HG02678 (cell line): ENCODE measurements at regions not wholly inside any gene's neighbourhood (a gene's known extent, or its start where the extent isn't known, plus 50 kb on each side); places are given as distances from the start of the nearest gene placed in this dataset.

ENCODE experiments used
- ATAC-seq: cut with Tn5 transposase; IDR thresholded peaks from one replicate; pipeline ENCODE4 v1.9.1; 2021; ENCODE audit warnings: mild to moderate bottlenecking, moderate library complexity; ENCODE audit not compliant: unreplicated experiment

- ATAC-seq = no peak
These were observed 339.2 kb downstream of the SOX2 start for GRCh38 chr3:182050932-182051331.

GRCh38 chr3:182052332-182052731 is 340.6 kb downstream of the SOX2 start:
- no peak for ATAC-seq

- no peak for ATAC-seq
These were observed 341.0 kb downstream of the SOX2 start for GRCh38 chr3:182052757-182053156.

- ATAC-seq = no peak
These were observed 346.8 kb downstream of the SOX2 start for GRCh38 chr3:182058488-182058887.

GRCh38 chr3:182063742-182064141 is 352.0 kb downstream of the SOX2 start:
- ATAC-seq = no peak

- no peak for ATAC-seq
These were observed 355.7 kb downstream of the SOX2 start for GRCh38 chr3:182067423-182067822.

- no peak for ATAC-seq
These were observed 366.6 kb downstream of the SOX2 start for GRCh38 chr3:182078316-182078715.

GRCh38 chr3:182078929-182079328 is 367.2 kb downstream of the SOX2 start:
- ATAC-seq = no peak

GRCh38 chr3:182081096-182081495 is 369.4 kb downstream of the SOX2 start:
- no peak for ATAC-seq

GRCh38 chr3:182083112-182083511 is 371.4 kb downstream of the SOX2 start:
- ATAC-seq = no peak

- peak; percentile 86 for ATAC-seq
These were observed 381.0 kb downstream of the SOX2 start for GRCh38 chr3:182092662-182093262.

- no peak for ATAC-seq
These were observed 382.6 kb downstream of the SOX2 start for GRCh38 chr3:182094321-182094720.

GRCh38 chr3:182104881-182105280 is 393.2 kb downstream of the SOX2 start:
- no peak for ATAC-seq

- no peak for ATAC-seq
These were observed 394.1 kb downstream of the SOX2 start for GRCh38 chr3:182105875-182106274.

- no peak for ATAC-seq
These were observed 396.6 kb downstream of the SOX2 start for GRCh38 chr3:182108371-182108770.

- ATAC-seq = no peak
These were observed 400.2 kb downstream of the SOX2 start for GRCh38 chr3:182111967-182112366.

- ATAC-seq = no peak
These were observed 403.7 kb downstream of the SOX2 start for GRCh38 chr3:182115328-182116015.

GRCh38 chr3:182116386-182116785 is 404.7 kb downstream of the SOX2 start:
- ATAC-seq = no peak

- ATAC-seq = no peak
These were observed 405.4 kb downstream of the SOX2 start for GRCh38 chr3:182117131-182117530.

- no peak for ATAC-seq
These were observed 405.9 kb downstream of the SOX2 start for GRCh38 chr3:182117583-182117982.

GRCh38 chr3:182118066-182118465 is 406.3 kb downstream of the SOX2 start:
- ATAC-seq = no peak

GRCh38 chr3:182121401-182121800 is 409.7 kb downstream of the SOX2 start:
- ATAC-seq = no peak

- ATAC-seq = no peak
These were observed 411.1 kb downstream of the SOX2 start for GRCh38 chr3:182122779-182123178.
